Testis (tissue), 2 donors: ENCODE measurements at regions not wholly inside any gene's neighbourhood (a gene's known extent, or its start where the extent isn't known, plus 50 kb on each side); places are given as distances from the start of the nearest gene placed in this dataset.

ENCODE experiments used
- POLR2A ChIP-seq: fragments of 450-650 bp; IDR thresholded peaks from one replicate; pipeline ENCODE4 v1.6.1; 2017; ENCODE audit warnings: antibody characterized with exemption, mild to moderate bottlenecking, moderate library complexity
- TF ChIP-seq, protein P1 (sequence below), 3 experiments: fragments of 450-650 bp in 2 of 3; fragments of 200-600 bp in 1 of 3; sonication (generic) in 1 of 3; IDR thresholded peaks; one replicate each; pipeline ENCODE4 v1.5.1; 2016 to 2019; ENCODE audit warnings: antibody characterized with exemption in 3 of 3, mild to moderate bottlenecking in 2 of 3, moderate library complexity in 1 of 3

DNA sequence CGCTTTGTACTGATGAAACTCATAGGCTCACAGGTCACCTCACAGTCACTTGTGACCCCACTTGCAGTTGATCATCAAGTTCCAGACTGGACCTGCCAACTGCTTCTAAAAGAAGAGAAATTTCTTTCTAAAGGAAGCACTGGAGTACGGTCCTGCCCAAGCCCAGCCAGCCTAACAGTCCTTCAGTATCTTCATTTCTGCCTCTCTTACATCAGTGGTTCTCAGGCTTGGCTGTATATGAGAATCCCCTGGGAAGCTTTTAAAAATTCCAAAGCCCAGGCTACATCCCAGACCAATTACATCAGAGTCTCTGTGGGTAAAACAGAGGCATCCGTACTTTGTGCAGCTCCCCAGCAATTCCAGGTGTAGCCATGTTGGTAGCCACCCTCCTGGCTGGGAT, 282.1 kb downstream of the NFIB start:
- no peak for TF ChIP-seq POLR2A
- TF ChIP-seq, protein P1, sequence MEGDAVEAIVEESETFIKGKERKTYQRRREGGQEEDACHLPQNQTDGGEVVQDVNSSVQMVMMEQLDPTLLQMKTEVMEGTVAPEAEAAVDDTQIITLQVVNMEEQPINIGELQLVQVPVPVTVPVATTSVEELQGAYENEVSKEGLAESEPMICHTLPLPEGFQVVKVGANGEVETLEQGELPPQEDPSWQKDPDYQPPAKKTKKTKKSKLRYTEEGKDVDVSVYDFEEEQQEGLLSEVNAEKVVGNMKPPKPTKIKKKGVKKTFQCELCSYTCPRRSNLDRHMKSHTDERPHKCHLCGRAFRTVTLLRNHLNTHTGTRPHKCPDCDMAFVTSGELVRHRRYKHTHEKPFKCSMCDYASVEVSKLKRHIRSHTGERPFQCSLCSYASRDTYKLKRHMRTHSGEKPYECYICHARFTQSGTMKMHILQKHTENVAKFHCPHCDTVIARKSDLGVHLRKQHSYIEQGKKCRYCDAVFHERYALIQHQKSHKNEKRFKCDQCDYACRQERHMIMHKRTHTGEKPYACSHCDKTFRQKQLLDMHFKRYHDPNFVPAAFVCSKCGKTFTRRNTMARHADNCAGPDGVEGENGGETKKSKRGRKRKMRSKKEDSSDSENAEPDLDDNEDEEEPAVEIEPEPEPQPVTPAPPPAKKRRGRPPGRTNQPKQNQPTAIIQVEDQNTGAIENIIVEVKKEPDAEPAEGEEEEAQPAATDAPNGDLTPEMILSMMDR (IDR thresholded peaks at IDR 0.05) = no peak
